Pancreas (tissue), 10 donors: ENCODE measurements at regions not wholly inside any gene's neighbourhood (a gene's known extent, or its start where the extent isn't known, plus 50 kb on each side); places are given as distances from the start of the nearest gene placed in this dataset.

Experiments used
- ATAC-seq, 4 donors: fragments of 200-7000 bp; cut with Tn5 transposase; one replicate each; pipeline versions ENCODE4 v1.8.0 to v1.9.1; 2020; ENCODE audit warnings: mild to moderate bottlenecking in 4 of 4, moderate library complexity in 4 of 4
- DNase-seq, 6 donors: peaks; one replicate each; pipeline ENCODE4 v3.0.0-alpha.2; 2020
- FAIRE-seq: peaks from 2 replicates; lab custom pipeline; 2012; peaks lifted over from hg19 to GRCh38; lab: Jason Lieb, UNC
- H3K27ac ChIP-seq, 4 donors: fragments of 200-600 bp; sonication (generic); 1 replicate in 3 of 4; 2 replicates in 1 of 4; pipeline versions ENCODE4 v1.5.0 to v1.8.0; 2020
- H3K27me3 ChIP-seq, 4 donors: fragments of 200-600 bp; one replicate each; pipeline ENCODE4 v1.8.0; 2021
- H3K36me3 ChIP-seq, 3 donors: fragments of 200-600 bp; sonication (generic) in 1 of 3; one replicate each; pipeline versions ENCODE4 v1.5.0 to v1.8.0; 2020 to 2021
- H3K4me1 ChIP-seq, 3 donors: fragments of 200-600 bp; one replicate each; pipeline ENCODE4 v1.8.0; 2021
- H3K4me3 ChIP-seq, 4 donors: fragments of 200-600 bp; sonication (generic) in 2 of 4; one replicate each; pipeline versions ENCODE4 v1.5.0 to v1.8.0; 2020 to 2021
- H3K9me3 ChIP-seq, 4 donors: fragments of 200-600 bp; one replicate each; pipeline ENCODE4 v1.8.0; 2021
- CTCF ChIP-seq, 4 donors: fragments of 200-600 bp; sonication (generic) in 3 of 4; IDR thresholded peaks; one replicate each; pipeline versions ENCODE4 v1.5.0 to v1.8.0; 2021; ENCODE audit warnings: antibody characterized with exemption in 4 of 4
- WGBS, 2 donors: extraction: QIAGEN DNeasy Blood & Tissue Kit; methylation state at CpG; one replicate each; pipeline ENCODE4 v1.1.7; 2013; 5-methylcytosine and 5-hydroxymethylcytosine counted together
- intact Hi-C, 3 donors: fragments of 100-400 bp; cut with DNase I; formaldehyde crosslinking; loops; one replicate each; pipeline versions ENCODE4 v1.11.1 to v1.14.2; 2022
- donor health status: healthy with polysubstance abuse.
- donor health status: DM: no; HTN: no; CAD: no; lungs with moderate emphysema.
- donor health status: DM: no; HTN: no; CAD: no.
- donor health status: control.
- donor health status: control.
- donor health status: Bipolar disorder and iron deficiency.
- donor health status: DM: yes; HTN: yes; CAD: no.
- donor health status: DM: no; HTN: no; CAD: no.
- donor health status: DM: no; HTN: no; CAD: no.
- donor health status: DM: yes; HTN: yes; CAD: no.

GRCh38 chr2:224264259-224264658 is 137.6 kb downstream of the FAM124B start:
- DNase-seq, result no peak
- no peaks in the 10 kb centered on the region for H3K9me3 ChIP-seq
- H3K36me3 ChIP-seq, result no peaks in the 10 kb centered on the region
- H3K27me3 ChIP-seq, result no peaks in the 10 kb centered on the region
- no peaks in the 10 kb centered on the region for H3K4me1 ChIP-seq
- TF ChIP-seq CTCF (IDR thresholded peaks at IDR 0.05), result no peak
- 44% methylated on average over 4 of the region's 4 CpGs for WGBS, 2 donors
- no peak for ATAC-seq
- intact Hi-C loops, result no loop called here
- H3K4me3 ChIP-seq, result no peak overlapping the region
- FAIRE-seq, result no peak
- H3K27ac ChIP-seq, result no peak overlapping the region

- H3K27ac ChIP-seq, result no peak overlapping the region
- H3K9me3 ChIP-seq, result no peaks in the 10 kb centered on the region
- ATAC-seq (no peak), FAIRE-seq (no peak), DNase-seq (no peak)
- no peaks in the 10 kb centered on the region for H3K4me1 ChIP-seq
- 5 to 24% methylated on average over 1 of the region's 1 CpG for WGBS, 2 donors
- no peaks in the 10 kb centered on the region for H3K36me3 ChIP-seq
- intact Hi-C loops, result no loop called here
- no peak overlapping the region for H3K4me3 ChIP-seq
- H3K27me3 ChIP-seq, result no peaks in the 10 kb centered on the region
- TF ChIP-seq CTCF (IDR thresholded peaks at IDR 0.05), result no peak
Observed at GRCh38 chr2:224263571-224264043, 138.3 kb downstream of the FAM124B start.

GRCh38 chr2:224261326-224261725 is 140.6 kb downstream of the FAM124B start:
- 84 to 94% methylated on average over 1 of the region's 1 CpG for WGBS, 2 donors
- Histone ChIP-seq H3K4me1 (no peaks in the 10 kb centered on the region), H3K9me3 (no peaks in the 10 kb centered on the region), H3K27ac (no peak overlapping the region), H3K27me3 (no peaks in the 10 kb centered on the region), H3K4me3 (no peak overlapping the region), H3K36me3 (no peaks in the 10 kb centered on the region)
- ATAC-seq (no peak), FAIRE-seq (no peak), DNase-seq (no peak)
- no peak for TF ChIP-seq CTCF (IDR thresholded peaks at IDR 0.05)
- intact Hi-C loops, result no loop called here

GRCh38 chr2:224260372-224261020 is 141.4 kb downstream of the FAM124B start:
- intact Hi-C loops, result no loop called here
- H3K9me3 ChIP-seq, result no peaks in the 10 kb centered on the region
- no peaks in the 10 kb centered on the region for H3K36me3 ChIP-seq
- FAIRE-seq, result no peak
- no peaks in the 10 kb centered on the region for H3K4me1 ChIP-seq
- TF ChIP-seq CTCF (IDR thresholded peaks at IDR 0.05), result no peak
- no peaks in the 10 kb centered on the region for H3K27me3 ChIP-seq
- peak in 1 of 4 donors; percentile 34 for ATAC-seq
- no peak for DNase-seq
- WGBS, 2 donors, result 52 to 55% methylated on average over 7 of the region's 7 CpGs
- no peak overlapping the region for H3K27ac ChIP-seq
- H3K4me3 ChIP-seq, result no peak overlapping the region

- ATAC-seq (peak in 1 of 4 donors; percentile 23), FAIRE-seq (no peak), DNase-seq (no peak)
- Histone ChIP-seq H3K27ac (no peak overlapping the region), H3K4me1 (no peaks in the 10 kb centered on the region), H3K36me3 (no peaks in the 10 kb centered on the region), H3K4me3 (no peak overlapping the region), H3K9me3 (no peaks in the 10 kb centered on the region), H3K27me3 (no peaks in the 10 kb centered on the region)
- WGBS, 2 donors, result 87 to 93% methylated on average over 6 of the region's 6 CpGs
- intact Hi-C loops, result no loop called here
- TF ChIP-seq CTCF (IDR thresholded peaks at IDR 0.05), result no peak
Observed at GRCh38 chr2:224259831-224260230, 142.1 kb downstream of the FAM124B start.
